HEK293 (cell line): ENCODE measurements at regions not wholly inside any gene's neighbourhood (a gene's known extent, or its start where the extent isn't known, plus 50 kb on each side); places are given as distances from the start of the nearest gene placed in this dataset.

ENCODE experiments used
- CTCF ChIA-PET: fragments of 350-600 bp; formaldehyde crosslinking; extraction: SDS; loops from one replicate; lab custom pipeline; 2021; ENCODE audit warnings: antibody characterized with exemption; lab: Yijun Ruan, JAX
- POLR2A ChIA-PET: fragments of 300-600 bp; formaldehyde crosslinking; extraction: SDS; loops from one replicate; lab custom pipeline; 2020; ENCODE audit warnings: antibody characterized with exemption, inconsistent platforms; lab: Yijun Ruan, JAX
- H3K27ac ChIP-seq: fragments of 200-500 bp; sonication (Bioruptor generic); 2 replicates; pipeline ENCODE4 v1.5.1; 2014; ENCODE audit warnings: low read depth, low read length, control low read depth, inconsistent platforms; ENCODE audit errors: extremely low read depth
- H3K36me3 ChIP-seq, 2 experiments: fragments of 200-500 bp in 1 of 2; sonication (Bioruptor generic) in 1 of 2; 1 replicate in 1 of 2; 2 replicates in 1 of 2; pipeline ENCODE4 v1.5.1; 2014 to 2017; ENCODE audit warnings: inconsistent platforms in 2 of 2, low read length in 2 of 2; ENCODE audit not compliant: control insufficient read depth in 2 of 2, insufficient read depth in 1 of 2
- H3K4me1 ChIP-seq: fragments of 200-500 bp; sonication (Bioruptor generic); 2 replicates; pipeline ENCODE4 v1.5.1; 2014; ENCODE audit warnings: mild to moderate bottlenecking, low read length, inconsistent platforms; ENCODE audit not compliant: control insufficient read depth, insufficient read depth
- H3K4me3 ChIP-seq: 2 replicates; pipeline ENCODE4 v1.5.1; 2011; ENCODE audit warnings: low read depth, mild to moderate bottlenecking, control low read depth, low read length, moderate library complexity
- H3K9me3 ChIP-seq: fragments of 200-500 bp; sonication (Bioruptor generic); 2 replicates; pipeline ENCODE4 v1.5.1; 2014; ENCODE audit warnings: low read depth, low read length, inconsistent platforms; ENCODE audit not compliant: control insufficient read depth, insufficient read depth
- GFI1B ChIP-seq: fragments of 450-650 bp; formaldehyde crosslinking; IDR thresholded peaks from 2 replicates; pipeline ENCODE4 v1.5.1; 2016; ENCODE audit warnings: missing biosample characterization, missing genetic modification characterization
- GLI2 ChIP-seq: fragments of 450-650 bp; formaldehyde crosslinking; IDR thresholded peaks from 2 replicates; pipeline ENCODE4; 2017; ENCODE audit warnings: missing biosample characterization, missing genetic modification characterization, low read depth, borderline replicate concordance
- GLIS1 ChIP-seq: fragments of 450-650 bp; formaldehyde crosslinking; IDR thresholded peaks from 2 replicates; pipeline ENCODE4 v1.5.1; 2016; ENCODE audit warnings: missing biosample characterization, missing genetic modification characterization
- RBAK ChIP-seq: fragments of 450-650 bp; formaldehyde crosslinking; IDR thresholded peaks from 2 replicates; pipeline ENCODE4 v1.5.1; 2016; ENCODE audit warnings: missing biosample characterization, missing genetic modification characterization
- SALL2 ChIP-seq: fragments of 450-650 bp; formaldehyde crosslinking; IDR thresholded peaks from 2 replicates; pipeline ENCODE4 v1.5.0; 2017; ENCODE audit warnings: missing biosample characterization, mild to moderate bottlenecking, missing genetic modification characterization, borderline replicate concordance
- ZNF10 ChIP-seq: fragments of 450-650 bp; formaldehyde crosslinking; IDR thresholded peaks from 2 replicates; pipeline ENCODE4 v1.5.1; 2017; ENCODE audit warnings: missing biosample characterization, missing genetic modification characterization
- ZNF24 ChIP-seq: fragments of 450-650 bp; formaldehyde crosslinking; IDR thresholded peaks from 2 replicates; pipeline ENCODE4 v1.5.1; 2016; ENCODE audit warnings: missing biosample characterization, missing genetic modification characterization
- ZNF302 ChIP-seq: fragments of 450-650 bp; formaldehyde crosslinking; IDR thresholded peaks from 2 replicates; pipeline ENCODE4 v1.5.1; 2016; ENCODE audit warnings: missing biosample characterization, missing genetic modification characterization, low read depth
- ZNF596 ChIP-seq: fragments of 450-650 bp; IDR thresholded peaks from 2 replicates; pipeline ENCODE4 v1.5.0; 2018; ENCODE audit warnings: missing biosample characterization, mild to moderate bottlenecking, missing genetic modification characterization, moderate library complexity
- ZNF660 ChIP-seq: fragments of 450-650 bp; IDR thresholded peaks from 2 replicates; pipeline ENCODE4 v1.5.1; 2018; ENCODE audit warnings: missing biosample characterization, mild to moderate bottlenecking, missing genetic modification characterization
- ZNF776 ChIP-seq: fragments of 450-650 bp; formaldehyde crosslinking; IDR thresholded peaks from 2 replicates; pipeline ENCODE4 v1.5.0; 2017; ENCODE audit warnings: missing biosample characterization, missing genetic modification characterization, borderline replicate concordance
- ZNF785 ChIP-seq: fragments of 450-650 bp; formaldehyde crosslinking; IDR thresholded peaks from 2 replicates; pipeline ENCODE4 v1.5.1; 2016; ENCODE audit warnings: missing biosample characterization, missing genetic modification characterization
- ZNF837 ChIP-seq: fragments of 450-650 bp; formaldehyde crosslinking; IDR thresholded peaks from 2 replicates; pipeline ENCODE4 v1.5.1; 2016; ENCODE audit warnings: missing biosample characterization, missing genetic modification characterization
- TF ChIP-seq, protein P1 (sequence below): fragments of 450-650 bp; formaldehyde crosslinking; IDR thresholded peaks from 2 replicates; pipeline ENCODE4 v1.5.1; 2016; ENCODE audit warnings: missing biosample characterization, missing genetic modification characterization, low read depth
- TF ChIP-seq, protein P2 (sequence below): fragments of 450-650 bp; formaldehyde crosslinking; IDR thresholded peaks from 2 replicates; pipeline ENCODE4 v1.5.1; 2017; ENCODE audit warnings: missing biosample characterization, missing genetic modification characterization
- TF ChIP-seq, protein P3 (sequence below): fragments of 450-650 bp; formaldehyde crosslinking; IDR thresholded peaks from 2 replicates; pipeline ENCODE4 v1.5.1; 2016; ENCODE audit warnings: missing biosample characterization, missing genetic modification characterization
- TF ChIP-seq, protein P4 (sequence below): fragments of 450-650 bp; formaldehyde crosslinking; IDR thresholded peaks from 2 replicates; pipeline ENCODE4 v1.5.1; 2016; ENCODE audit warnings: missing biosample characterization, missing genetic modification characterization
- TF ChIP-seq, protein P5 (sequence below): fragments of 450-650 bp; formaldehyde crosslinking; IDR thresholded peaks from 2 replicates; pipeline ENCODE4 v1.5.1; 2016; ENCODE audit warnings: missing biosample characterization, missing genetic modification characterization

DNA sequence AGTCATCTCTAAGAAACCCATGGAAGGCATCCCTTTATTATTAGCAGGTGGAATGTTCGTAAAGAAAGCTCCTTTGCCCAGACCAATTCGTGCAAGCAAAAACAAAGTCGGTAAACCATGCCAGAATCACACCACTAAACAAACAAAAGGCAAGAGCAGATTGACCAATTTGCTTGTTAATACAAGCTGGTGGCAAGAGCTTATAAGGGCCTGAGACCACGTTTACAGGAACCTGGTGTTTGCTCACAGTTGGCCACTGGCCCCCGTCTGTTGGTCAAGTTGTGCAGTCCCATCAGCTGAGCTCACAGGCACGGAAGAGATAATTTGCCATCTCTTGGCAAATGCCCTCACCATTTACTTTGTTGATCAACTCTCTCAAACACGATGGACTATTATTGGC is 342.2 kb upstream of the MKI67 start:
- TF ChIP-seq, protein P1, sequence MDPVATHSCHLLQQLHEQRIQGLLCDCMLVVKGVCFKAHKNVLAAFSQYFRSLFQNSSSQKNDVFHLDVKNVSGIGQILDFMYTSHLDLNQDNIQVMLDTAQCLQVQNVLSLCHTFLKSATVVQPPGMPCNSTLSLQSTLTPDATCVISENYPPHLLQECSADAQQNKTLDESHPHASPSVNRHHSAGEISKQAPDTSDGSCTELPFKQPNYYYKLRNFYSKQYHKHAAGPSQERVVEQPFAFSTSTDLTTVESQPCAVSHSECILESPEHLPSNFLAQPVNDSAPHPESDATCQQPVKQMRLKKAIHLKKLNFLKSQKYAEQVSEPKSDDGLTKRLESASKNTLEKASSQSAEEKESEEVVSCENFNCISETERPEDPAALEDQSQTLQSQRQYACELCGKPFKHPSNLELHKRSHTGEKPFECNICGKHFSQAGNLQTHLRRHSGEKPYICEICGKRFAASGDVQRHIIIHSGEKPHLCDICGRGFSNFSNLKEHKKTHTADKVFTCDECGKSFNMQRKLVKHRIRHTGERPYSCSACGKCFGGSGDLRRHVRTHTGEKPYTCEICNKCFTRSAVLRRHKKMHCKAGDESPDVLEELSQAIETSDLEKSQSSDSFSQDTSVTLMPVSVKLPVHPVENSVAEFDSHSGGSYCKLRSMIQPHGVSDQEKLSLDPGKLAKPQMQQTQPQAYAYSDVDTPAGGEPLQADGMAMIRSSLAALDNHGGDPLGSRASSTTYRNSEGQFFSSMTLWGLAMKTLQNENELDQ (tag by site-specific recombination) = no peak
- TF ChIP-seq, protein P2, sequence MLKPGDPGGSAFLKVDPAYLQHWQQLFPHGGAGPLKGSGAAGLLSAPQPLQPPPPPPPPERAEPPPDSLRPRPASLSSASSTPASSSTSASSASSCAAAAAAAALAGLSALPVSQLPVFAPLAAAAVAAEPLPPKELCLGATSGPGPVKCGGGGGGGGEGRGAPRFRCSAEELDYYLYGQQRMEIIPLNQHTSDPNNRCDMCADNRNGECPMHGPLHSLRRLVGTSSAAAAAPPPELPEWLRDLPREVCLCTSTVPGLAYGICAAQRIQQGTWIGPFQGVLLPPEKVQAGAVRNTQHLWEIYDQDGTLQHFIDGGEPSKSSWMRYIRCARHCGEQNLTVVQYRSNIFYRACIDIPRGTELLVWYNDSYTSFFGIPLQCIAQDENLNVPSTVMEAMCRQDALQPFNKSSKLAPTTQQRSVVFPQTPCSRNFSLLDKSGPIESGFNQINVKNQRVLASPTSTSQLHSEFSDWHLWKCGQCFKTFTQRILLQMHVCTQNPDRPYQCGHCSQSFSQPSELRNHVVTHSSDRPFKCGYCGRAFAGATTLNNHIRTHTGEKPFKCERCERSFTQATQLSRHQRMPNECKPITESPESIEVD (tag by site-specific recombination) = no peak
- no peak for TF ChIP-seq RBAK (tag by site-specific recombination)
- TF ChIP-seq GFI1B (tag by site-specific recombination) = no peak
- TF ChIP-seq, protein P3, sequence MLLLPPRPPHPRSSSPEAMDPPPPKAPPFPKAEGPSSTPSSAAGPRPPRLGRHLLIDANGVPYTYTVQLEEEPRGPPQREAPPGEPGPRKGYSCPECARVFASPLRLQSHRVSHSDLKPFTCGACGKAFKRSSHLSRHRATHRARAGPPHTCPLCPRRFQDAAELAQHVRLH (tag by site-specific recombination) = no peak
- TF ChIP-seq, protein P4, sequence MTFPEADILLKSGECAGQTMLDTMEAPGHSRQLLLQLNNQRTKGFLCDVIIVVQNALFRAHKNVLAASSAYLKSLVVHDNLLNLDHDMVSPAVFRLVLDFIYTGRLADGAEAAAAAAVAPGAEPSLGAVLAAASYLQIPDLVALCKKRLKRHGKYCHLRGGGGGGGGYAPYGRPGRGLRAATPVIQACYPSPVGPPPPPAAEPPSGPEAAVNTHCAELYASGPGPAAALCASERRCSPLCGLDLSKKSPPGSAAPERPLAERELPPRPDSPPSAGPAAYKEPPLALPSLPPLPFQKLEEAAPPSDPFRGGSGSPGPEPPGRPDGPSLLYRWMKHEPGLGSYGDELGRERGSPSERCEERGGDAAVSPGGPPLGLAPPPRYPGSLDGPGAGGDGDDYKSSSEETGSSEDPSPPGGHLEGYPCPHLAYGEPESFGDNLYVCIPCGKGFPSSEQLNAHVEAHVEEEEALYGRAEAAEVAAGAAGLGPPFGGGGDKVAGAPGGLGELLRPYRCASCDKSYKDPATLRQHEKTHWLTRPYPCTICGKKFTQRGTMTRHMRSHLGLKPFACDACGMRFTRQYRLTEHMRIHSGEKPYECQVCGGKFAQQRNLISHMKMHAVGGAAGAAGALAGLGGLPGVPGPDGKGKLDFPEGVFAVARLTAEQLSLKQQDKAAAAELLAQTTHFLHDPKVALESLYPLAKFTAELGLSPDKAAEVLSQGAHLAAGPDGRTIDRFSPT (tag by site-specific recombination) = no peak
- TF ChIP-seq ZNF776 (tag by site-specific recombination) = no peak
- no peak for TF ChIP-seq ZNF660 (tag by site-specific recombination)
- TF ChIP-seq, protein P5, sequence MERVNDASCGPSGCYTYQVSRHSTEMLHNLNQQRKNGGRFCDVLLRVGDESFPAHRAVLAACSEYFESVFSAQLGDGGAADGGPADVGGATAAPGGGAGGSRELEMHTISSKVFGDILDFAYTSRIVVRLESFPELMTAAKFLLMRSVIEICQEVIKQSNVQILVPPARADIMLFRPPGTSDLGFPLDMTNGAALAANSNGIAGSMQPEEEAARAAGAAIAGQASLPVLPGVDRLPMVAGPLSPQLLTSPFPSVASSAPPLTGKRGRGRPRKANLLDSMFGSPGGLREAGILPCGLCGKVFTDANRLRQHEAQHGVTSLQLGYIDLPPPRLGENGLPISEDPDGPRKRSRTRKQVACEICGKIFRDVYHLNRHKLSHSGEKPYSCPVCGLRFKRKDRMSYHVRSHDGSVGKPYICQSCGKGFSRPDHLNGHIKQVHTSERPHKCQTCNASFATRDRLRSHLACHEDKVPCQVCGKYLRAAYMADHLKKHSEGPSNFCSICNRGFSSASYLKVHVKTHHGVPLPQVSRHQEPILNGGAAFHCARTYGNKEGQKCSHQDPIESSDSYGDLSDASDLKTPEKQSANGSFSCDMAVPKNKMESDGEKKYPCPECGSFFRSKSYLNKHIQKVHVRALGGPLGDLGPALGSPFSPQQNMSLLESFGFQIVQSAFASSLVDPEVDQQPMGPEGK (tag by site-specific recombination) = no peak
- TF ChIP-seq ZNF837 = no peak
- H3K9me3 ChIP-seq = no peaks in the 10 kb centered on the region
- H3K4me1 ChIP-seq = no peaks in the 10 kb centered on the region
- no peaks in the 10 kb centered on the region for H3K36me3 ChIP-seq
- H3K27ac ChIP-seq = no peak overlapping the region
- H3K4me3 ChIP-seq = no peak overlapping the region
- ChIA-PET CTCF (no interaction called here), POLR2A (no interaction called here)

DNA sequence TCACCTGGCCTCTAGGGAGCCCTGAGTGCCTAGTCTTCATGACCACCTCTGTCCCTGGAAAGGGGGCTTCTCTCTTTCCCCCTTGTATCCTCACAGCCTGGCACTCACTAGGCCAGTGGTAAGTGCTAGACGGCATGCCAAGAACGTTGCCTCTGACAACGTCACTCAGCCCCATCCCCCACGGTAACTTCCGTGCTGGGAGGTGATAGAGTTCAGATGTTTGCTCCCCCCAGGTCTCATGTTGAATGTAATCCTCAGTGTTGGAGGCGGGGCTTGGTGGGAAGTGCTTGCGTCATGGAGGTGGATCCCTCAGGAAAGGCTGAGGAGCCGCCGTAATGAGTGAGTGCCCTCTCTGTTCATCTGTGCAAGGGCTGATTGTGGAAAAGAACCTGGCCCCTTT is 343.3 kb upstream of the MKI67 start:
- H3K9me3 ChIP-seq = no peaks in the 10 kb centered on the region
- ChIA-PET POLR2A (no interaction called here), CTCF (no interaction called here)
- H3K27ac ChIP-seq = no peak overlapping the region
- no peaks in the 10 kb centered on the region for H3K4me1 ChIP-seq
- H3K36me3 ChIP-seq = no peaks in the 10 kb centered on the region
- H3K4me3 ChIP-seq = no peak overlapping the region
- no peak for TF ChIP-seq ZNF10 (tag by site-specific recombination)
- no peak for TF ChIP-seq ZNF302 (tag by site-specific recombination)
- no peak for TF ChIP-seq GLI2 (tag by site-specific recombination)
- TF ChIP-seq ZNF785 (tag by site-specific recombination) = no peak
- TF ChIP-seq ZNF24 = no peak
- no peak for TF ChIP-seq ZNF596 (tag by site-specific recombination)
- no peak for TF ChIP-seq SALL2 (tag by site-specific recombination)
- TF ChIP-seq GLIS1 (tag by site-specific recombination) = no peak
